ENCODE measurements at regions not wholly inside any gene's neighbourhood (a gene's known extent, or its start where the extent isn't known, plus 50 kb on each side); places are given as distances from the start of the nearest gene placed in this dataset.

- H3K4me3 ChIP-seq (ENCODE audit: low read depth, low read length): no peak overlapping the region
- DNase-seq (ENCODE audit: low read depth): no peak
- TF ChIP-seq MYC (IDR thresholded peaks at IDR 0.05; ENCODE audit: low read depth, low read length) (no peak), POLR2A (IDR thresholded peaks at IDR 0.05; ENCODE audit: extremely low read depth, insufficient read length) (no peak), MAX (IDR thresholded peaks at IDR 0.05; ENCODE audit: low read depth, low read length) (no peak), CTCF (IDR thresholded peaks at IDR 0.05; ENCODE audit: low read depth, low read length) (no peak)
Observed at GRCh38 chr2:64283641-64284361, 139.6 kb upstream of the PELI1 start.

GRCh38 chr2:64284751-64285150, 140.5 kb upstream of the PELI1 start:
- no peak for DNase-seq (ENCODE audit: low read depth)
- TF ChIP-seq CTCF (IDR thresholded peaks at IDR 0.05; ENCODE audit: low read depth, low read length) (no peak), MAX (IDR thresholded peaks at IDR 0.05; ENCODE audit: low read depth, low read length) (no peak), MYC (IDR thresholded peaks at IDR 0.05; ENCODE audit: low read depth, low read length) (no peak), POLR2A (IDR thresholded peaks at IDR 0.05; ENCODE audit: extremely low read depth, insufficient read length) (no peak)
- H3K4me3 ChIP-seq (ENCODE audit: low read depth, low read length): no peak overlapping the region

- TF ChIP-seq MYC (IDR thresholded peaks at IDR 0.05; ENCODE audit: low read depth, low read length): no peak
- TF ChIP-seq CTCF (IDR thresholded peaks at IDR 0.05; ENCODE audit: low read depth, low read length): no peak
- no peak for TF ChIP-seq MAX (IDR thresholded peaks at IDR 0.05; ENCODE audit: low read depth, low read length)
- no peak for TF ChIP-seq POLR2A (IDR thresholded peaks at IDR 0.05; ENCODE audit: extremely low read depth, insufficient read length)
- no peak overlapping the region for H3K4me3 ChIP-seq (ENCODE audit: low read depth, low read length)
- no peak for DNase-seq (ENCODE audit: low read depth)
Observed at GRCh38 chr2:64287202-64287740, 143.1 kb upstream of the PELI1 start.

GRCh38 chr2:64288321-64289193, 144.3 kb upstream of the PELI1 start:
- H3K4me3 ChIP-seq (ENCODE audit: low read depth, low read length): no peak overlapping the region
- no peak for DNase-seq (ENCODE audit: low read depth)
- no peak for TF ChIP-seq POLR2A (IDR thresholded peaks at IDR 0.05; ENCODE audit: extremely low read depth, insufficient read length)
- no peak for TF ChIP-seq MYC (IDR thresholded peaks at IDR 0.05; ENCODE audit: low read depth, low read length)
- no peak for TF ChIP-seq MAX (IDR thresholded peaks at IDR 0.05; ENCODE audit: low read depth, low read length)
- no peak for TF ChIP-seq CTCF (IDR thresholded peaks at IDR 0.05; ENCODE audit: low read depth, low read length)

GRCh38 chr2:64289251-64289650, 145.0 kb upstream of the PELI1 start:
- TF ChIP-seq CTCF (IDR thresholded peaks at IDR 0.05; ENCODE audit: low read depth, low read length) (no peak), MAX (IDR thresholded peaks at IDR 0.05; ENCODE audit: low read depth, low read length) (no peak), MYC (IDR thresholded peaks at IDR 0.05; ENCODE audit: low read depth, low read length) (no peak), POLR2A (IDR thresholded peaks at IDR 0.05; ENCODE audit: extremely low read depth, insufficient read length) (no peak)
- no peak overlapping the region for H3K4me3 ChIP-seq (ENCODE audit: low read depth, low read length)
- no peak for DNase-seq (ENCODE audit: low read depth)
